Osteoblast (primary cell): ENCODE measurements at regions not wholly inside any gene's neighbourhood (a gene's known extent, or its start where the extent isn't known, plus 50 kb on each side); places are given as distances from the start of the nearest gene placed in this dataset.
"Not testable (repeated sequence)": the region's sequence is repeated elsewhere in the genome, so short reads cannot be mapped to it uniquely, and the experiment has no call there.

Experiments
- DNase-seq: peaks from one replicate; pipeline ENCODE4 v3.0.0; 2011; ENCODE audit warnings: low spot score, mixed read lengths; ENCODE audit not compliant: insufficient read length; ENCODE audit errors: missing footprints
- H2AFZ ChIP-seq: 2 replicates; pipeline ENCODE4 v1.6.0; 2011; ENCODE audit warnings: mild to moderate bottlenecking, low read length
- H3K27ac ChIP-seq: 2 replicates; pipeline ENCODE4 v1.5.1; 2011; ENCODE audit warnings: mild to moderate bottlenecking, low read depth, low read length, moderate library complexity
- H3K27me3 ChIP-seq: 2 replicates; pipeline ENCODE4 v1.6.0; 2012; ENCODE audit warnings: mild to moderate bottlenecking, control low read depth, inconsistent platforms, low read length, moderate library complexity; ENCODE audit not compliant: insufficient read depth
- H3K36me3 ChIP-seq: 2 replicates; pipeline ENCODE4 v1.5.1; 2011; ENCODE audit warnings: mild to moderate bottlenecking, low read length, control low read depth, moderate library complexity; ENCODE audit not compliant: insufficient read depth
- H3K4me1 ChIP-seq: 2 replicates; pipeline ENCODE4 v1.5.1; 2011; ENCODE audit warnings: mild to moderate bottlenecking, low read length, control low read depth, moderate library complexity; ENCODE audit not compliant: insufficient read depth
- H3K4me2 ChIP-seq: 2 replicates; pipeline ENCODE4 v1.6.0; 2011; ENCODE audit warnings: mild to moderate bottlenecking, low read length; ENCODE audit not compliant: insufficient read depth
- H3K4me3 ChIP-seq: fragments of 200-600 bp; sonication (generic); 3 replicates; pipeline ENCODE4 v1.5.1; 2012; ENCODE audit warnings: mild to moderate bottlenecking, low read length, inconsistent platforms; ENCODE audit not compliant: insufficient read depth
- H3K79me2 ChIP-seq: 2 replicates; pipeline ENCODE4 v1.6.0; 2012; ENCODE audit warnings: mild to moderate bottlenecking, low read length, control low read depth, inconsistent platforms; ENCODE audit not compliant: insufficient read depth
- H3K9me3 ChIP-seq: 2 replicates; pipeline ENCODE4 v1.5.1; 2011; ENCODE audit warnings: low read depth, low read length, control low read depth
- H4K20me1 ChIP-seq: 2 replicates; pipeline ENCODE4 v1.6.0; 2012; ENCODE audit warnings: mild to moderate bottlenecking, low read length, control low read depth; ENCODE audit not compliant: insufficient read depth
- TF ChIP-seq, protein P1 (sequence below): IDR thresholded peaks from 2 replicates; pipeline ENCODE4 v1.5.1; 2011; ENCODE audit warnings: mild to moderate bottlenecking, low read depth, low read length, moderate library complexity; ENCODE audit errors: extremely low read depth

DNA sequence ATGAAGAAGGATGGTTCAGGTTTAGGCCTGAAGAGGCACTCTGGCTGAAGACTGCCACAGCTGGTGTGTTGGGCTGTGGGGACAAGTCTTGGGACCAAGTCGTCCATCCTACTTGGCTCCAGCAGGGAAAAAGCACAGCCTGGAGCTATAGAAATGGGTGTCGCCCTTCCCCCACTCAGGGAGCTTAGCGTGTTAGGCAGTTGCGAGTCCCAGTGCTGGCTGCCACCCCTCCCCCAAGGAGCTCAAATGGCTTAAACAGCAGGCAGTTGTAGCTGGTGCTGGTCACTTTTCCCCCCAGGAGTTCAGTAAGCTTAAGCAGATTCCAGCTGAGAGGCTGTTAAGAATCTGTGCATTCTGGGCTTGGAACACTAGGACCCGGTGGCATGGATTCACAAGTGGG lies 319.5 kb upstream of the POF1B start:
- Histone ChIP-seq H3K9me3 (peaks cover 5% of the 10 kb centered on the region), H3K27ac (no peak overlapping the region), H3K27me3 (no peaks in the 10 kb centered on the region), H3K4me2 (no peak overlapping the region), H4K20me1 (no peaks in the 10 kb centered on the region), H3K79me2 (no peaks in the 10 kb centered on the region), H3K4me1 (no peaks in the 10 kb centered on the region), H2AFZ (no peak overlapping the region), H3K36me3 (no peaks in the 10 kb centered on the region), H3K4me3 (no peak overlapping the region)
- TF ChIP-seq, protein P1, sequence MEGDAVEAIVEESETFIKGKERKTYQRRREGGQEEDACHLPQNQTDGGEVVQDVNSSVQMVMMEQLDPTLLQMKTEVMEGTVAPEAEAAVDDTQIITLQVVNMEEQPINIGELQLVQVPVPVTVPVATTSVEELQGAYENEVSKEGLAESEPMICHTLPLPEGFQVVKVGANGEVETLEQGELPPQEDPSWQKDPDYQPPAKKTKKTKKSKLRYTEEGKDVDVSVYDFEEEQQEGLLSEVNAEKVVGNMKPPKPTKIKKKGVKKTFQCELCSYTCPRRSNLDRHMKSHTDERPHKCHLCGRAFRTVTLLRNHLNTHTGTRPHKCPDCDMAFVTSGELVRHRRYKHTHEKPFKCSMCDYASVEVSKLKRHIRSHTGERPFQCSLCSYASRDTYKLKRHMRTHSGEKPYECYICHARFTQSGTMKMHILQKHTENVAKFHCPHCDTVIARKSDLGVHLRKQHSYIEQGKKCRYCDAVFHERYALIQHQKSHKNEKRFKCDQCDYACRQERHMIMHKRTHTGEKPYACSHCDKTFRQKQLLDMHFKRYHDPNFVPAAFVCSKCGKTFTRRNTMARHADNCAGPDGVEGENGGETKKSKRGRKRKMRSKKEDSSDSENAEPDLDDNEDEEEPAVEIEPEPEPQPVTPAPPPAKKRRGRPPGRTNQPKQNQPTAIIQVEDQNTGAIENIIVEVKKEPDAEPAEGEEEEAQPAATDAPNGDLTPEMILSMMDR, result no peak
- no peak for DNase-seq

DNA sequence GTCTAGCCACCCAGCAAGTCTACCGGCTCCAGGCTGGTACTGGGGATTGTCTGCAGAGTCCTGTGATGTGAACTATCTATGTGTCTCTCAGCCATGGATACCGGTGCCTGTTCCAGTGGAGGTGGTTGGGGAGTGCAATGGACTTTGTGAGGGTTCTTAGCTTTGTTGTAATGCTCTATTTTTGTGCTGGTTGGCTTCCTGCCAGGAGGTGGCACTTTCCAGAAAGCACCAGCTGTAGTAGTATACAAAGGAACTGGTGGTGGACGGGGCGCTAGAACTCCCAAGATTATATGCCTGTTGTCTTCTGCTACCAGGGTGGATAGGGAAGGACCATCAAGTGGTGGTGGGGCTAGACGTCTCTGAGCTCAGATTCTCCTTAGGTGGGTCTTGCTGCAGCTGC lies 306.4 kb upstream of the POF1B start:
- Histone ChIP-seq H3K4me1 (no peaks in the 10 kb centered on the region), H4K20me1 (no peaks in the 10 kb centered on the region), H3K27me3 (no peaks in the 10 kb centered on the region), H3K9me3 (peaks cover 5% of the 10 kb centered on the region), H3K4me3 (no peak overlapping the region), H2AFZ (no peak overlapping the region), H3K27ac (no peak overlapping the region), H3K36me3 (no peaks in the 10 kb centered on the region), H3K79me2 (no peaks in the 10 kb centered on the region), H3K4me2 (no peak overlapping the region)
- TF ChIP-seq, protein P1, result no peak
- DNase-seq, result no peak

DNA sequence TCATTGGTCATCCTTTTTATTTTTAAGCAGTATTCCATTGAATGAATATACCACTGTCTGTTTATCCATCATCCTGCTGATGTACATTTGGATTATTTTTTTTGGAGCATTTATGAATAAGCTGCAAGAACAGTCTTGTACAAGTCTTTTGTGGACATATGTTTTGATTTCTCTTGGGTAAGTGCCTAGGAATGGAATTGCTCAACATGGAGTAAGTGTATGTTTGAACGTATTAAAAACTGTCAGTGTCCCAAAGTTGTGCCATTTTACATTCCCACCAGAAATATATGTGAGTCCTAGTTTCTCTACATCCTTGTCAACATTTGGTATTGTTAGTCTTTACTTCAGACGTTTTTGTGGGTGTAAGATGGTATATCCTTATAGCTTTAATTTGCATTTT lies 287.0 kb upstream of the POF1B start:
- Histone ChIP-seq H4K20me1 (no peaks in the 10 kb centered on the region), H3K4me3 (no peak overlapping the region), H3K4me2 (no peak overlapping the region), H3K27ac (no peak overlapping the region), H3K9me3 (no peaks in the 10 kb centered on the region), H3K36me3 (no peaks in the 10 kb centered on the region), H2AFZ (no peak overlapping the region), H3K27me3 (no peaks in the 10 kb centered on the region), H3K4me1 (no peaks in the 10 kb centered on the region), H3K79me2 (no peaks in the 10 kb centered on the region)
- TF ChIP-seq, protein P1, result no peak
- DNase-seq, result no peak

DNA sequence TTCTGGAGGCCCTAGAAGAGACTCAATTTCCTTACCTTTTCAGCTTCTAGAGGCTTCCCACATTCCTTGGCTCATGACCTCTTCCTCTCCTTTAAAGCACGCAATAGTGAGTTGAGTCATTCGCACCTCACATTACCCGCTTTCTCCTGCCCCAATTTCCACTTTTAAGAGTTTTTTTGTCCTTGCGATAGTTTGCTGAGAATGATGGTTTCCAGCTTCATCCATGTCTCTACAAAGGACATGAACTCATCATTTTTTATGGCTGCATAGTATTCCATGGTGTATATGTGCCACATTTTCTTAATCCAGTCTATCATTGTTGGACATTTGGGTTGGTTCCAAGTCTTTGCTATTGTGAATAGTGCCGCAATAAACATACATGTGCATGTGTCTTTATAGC lies 284.5 kb upstream of the POF1B start:
- not testable (repeated sequence) for H3K36me3 ChIP-seq, H3K27ac ChIP-seq, DNase-seq, H3K4me3 ChIP-seq, H3K4me1 ChIP-seq, H2AFZ ChIP-seq, H3K79me2 ChIP-seq, H3K27me3 ChIP-seq, H4K20me1 ChIP-seq, H3K4me2 ChIP-seq, H3K9me3 ChIP-seq

DNA sequence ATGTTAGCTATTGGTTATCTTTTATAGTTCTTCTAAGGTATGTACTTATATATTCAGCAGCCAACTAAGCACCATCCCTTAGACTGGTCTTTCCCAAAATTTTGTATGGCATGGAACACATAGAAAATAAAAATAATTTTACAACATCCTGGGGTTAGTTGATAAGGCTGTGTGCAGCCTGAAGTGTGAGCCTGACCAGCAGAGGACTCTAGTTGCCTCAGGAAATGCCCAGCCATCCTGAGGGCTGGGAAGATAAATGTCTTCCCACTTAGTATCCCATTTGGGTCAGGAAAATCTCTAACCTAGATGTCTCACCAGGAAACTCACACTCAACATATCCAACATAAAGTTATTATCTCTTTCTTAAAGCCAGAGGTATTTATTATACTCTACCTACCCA lies 251.4 kb upstream of the POF1B start:
- H3K9me3 ChIP-seq, result no peaks in the 10 kb centered on the region
- no peaks in the 10 kb centered on the region for H3K27me3 ChIP-seq
- H4K20me1 ChIP-seq, result no peaks in the 10 kb centered on the region
- no peak overlapping the region for H3K4me3 ChIP-seq
- H2AFZ ChIP-seq, result no peak overlapping the region
- no peak for DNase-seq
- H3K27ac ChIP-seq, result no peak overlapping the region
- H3K4me2 ChIP-seq, result no peak overlapping the region
- H3K4me1 ChIP-seq, result no peaks in the 10 kb centered on the region
- TF ChIP-seq, protein P1, result no peak
- H3K36me3 ChIP-seq, result no peaks in the 10 kb centered on the region
- H3K79me2 ChIP-seq, result no peaks in the 10 kb centered on the region
